Astrocyte (in vitro differentiated cells and primary cell): ENCODE measurements at regions not wholly inside any gene's neighbourhood (a gene's known extent, or its start where the extent isn't known, plus 50 kb on each side); places are given as distances from the start of the nearest gene placed in this dataset.

ENCODE experiments used
- DNase-seq: peaks from one replicate; pipeline ENCODE4 v3.0.0-alpha.2; 2010; ENCODE audit warnings: low read depth
- FAIRE-seq: peaks from 2 replicates; lab custom pipeline; 2011; peaks lifted over from hg19 to GRCh38; lab: Jason Lieb, UNC
- H2AFZ ChIP-seq: 2 replicates; pipeline ENCODE4 v1.6.0; 2012; ENCODE audit warnings: low read depth, low read length, inconsistent platforms
- H3K27ac ChIP-seq: 2 replicates; pipeline ENCODE4 v1.5.1; 2011; ENCODE audit warnings: low read depth, low read length, inconsistent platforms
- H3K27me3 ChIP-seq: 2 replicates; pipeline ENCODE4 v1.6.0; 2011; ENCODE audit warnings: low read length, inconsistent platforms; ENCODE audit not compliant: insufficient read depth
- H3K36me3 ChIP-seq: 2 replicates; pipeline ENCODE4 v1.5.1; 2011; ENCODE audit warnings: low read length, inconsistent platforms; ENCODE audit not compliant: insufficient read depth
- H3K4me1 ChIP-seq: 2 replicates; pipeline ENCODE4 v1.5.1; 2011; ENCODE audit warnings: low read length, inconsistent platforms; ENCODE audit not compliant: insufficient read depth
- H3K4me2 ChIP-seq: 2 replicates; pipeline ENCODE4 v1.6.0; 2012; ENCODE audit warnings: low read length, inconsistent platforms
- H3K4me3 ChIP-seq: 2 replicates; pipeline ENCODE4 v1.5.1; 2011; ENCODE audit warnings: low read depth, mild to moderate bottlenecking, low read length, inconsistent platforms; ENCODE audit not compliant: insufficient read depth
- H3K79me2 ChIP-seq: 2 replicates; pipeline ENCODE4 v1.6.0; 2012; ENCODE audit warnings: mild to moderate bottlenecking, low read length, inconsistent platforms; ENCODE audit not compliant: insufficient read depth
- H3K9ac ChIP-seq: 2 replicates; pipeline ENCODE4 v1.6.0; 2012; ENCODE audit warnings: mild to moderate bottlenecking, low read length, inconsistent platforms
- H3K9me3 ChIP-seq: 2 replicates; pipeline ENCODE4 v1.5.1; 2012; ENCODE audit warnings: low read depth, mild to moderate bottlenecking, low read length, inconsistent platforms; ENCODE audit not compliant: insufficient read depth
- H4K20me1 ChIP-seq: 2 replicates; pipeline ENCODE4 v1.6.0; 2012; ENCODE audit warnings: low read length, inconsistent platforms; ENCODE audit not compliant: insufficient read depth
- H3K27ac Mint-ChIP-seq: one replicate; pipeline ENCODE4 v1.8.0; 2021; ENCODE audit warnings: mild to moderate bottlenecking, mixed read lengths; ENCODE audit not compliant: unreplicated experiment
- H3K27me3 Mint-ChIP-seq: one replicate; pipeline ENCODE4 v1.8.0; 2021; ENCODE audit warnings: low read depth, mixed read lengths; ENCODE audit not compliant: unreplicated experiment
- H3K36me3 Mint-ChIP-seq: one replicate; pipeline ENCODE4 v1.8.0; 2021; ENCODE audit warnings: low read depth, mixed read lengths; ENCODE audit not compliant: unreplicated experiment
- H3K4me1 Mint-ChIP-seq: one replicate; pipeline ENCODE4 v1.8.0; 2021; ENCODE audit warnings: low read depth, mixed read lengths; ENCODE audit not compliant: unreplicated experiment
- H3K4me3 Mint-ChIP-seq: one replicate; pipeline ENCODE4 v1.8.0; 2021; ENCODE audit warnings: mild to moderate bottlenecking, moderate library complexity, mixed read lengths; ENCODE audit not compliant: unreplicated experiment
- H3K9me3 Mint-ChIP-seq: one replicate; pipeline ENCODE4 v1.8.0; 2021; ENCODE audit warnings: mild to moderate bottlenecking, mixed read lengths; ENCODE audit not compliant: unreplicated experiment
- EZH2 ChIP-seq: IDR thresholded peaks from 2 replicates; pipeline ENCODE4 v1.6.1; 2012; ENCODE audit warnings: mild to moderate bottlenecking, low read length, inconsistent platforms; ENCODE audit not compliant: insufficient read depth
- TF ChIP-seq, protein P1 (sequence below): IDR thresholded peaks from 2 replicates; pipeline ENCODE4 v1.5.1; 2011; ENCODE audit warnings: low read depth, mild to moderate bottlenecking, inconsistent platforms, low read length, moderate library complexity; ENCODE audit not compliant: insufficient read depth

DNA sequence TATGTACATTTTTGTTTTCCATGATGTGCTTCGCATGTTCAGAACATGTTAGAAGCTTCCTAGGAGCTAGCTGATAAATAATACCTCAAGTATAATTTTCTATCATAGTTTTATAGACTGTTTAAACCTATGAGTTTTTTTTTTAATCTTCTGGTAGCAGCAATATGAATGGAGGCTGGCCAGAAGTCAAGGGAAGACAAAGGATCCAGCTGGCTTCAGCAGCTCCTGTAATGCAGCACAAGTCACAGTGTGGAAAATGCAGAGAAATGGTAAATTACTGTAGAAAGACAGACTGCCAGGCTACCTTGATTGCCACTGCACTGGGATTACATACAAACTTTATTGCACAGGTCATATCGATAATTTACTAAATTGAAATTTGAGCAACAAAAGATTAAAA lies 537.9 kb downstream of the IQCM start:
- no peak for FAIRE-seq

GRCh38 chr4:149269835-149270234 lies 545.8 kb downstream of the IQCM start:
- Histone ChIP-seq H3K4me3 (no peak overlapping the region), H3K79me2 (no peaks in the 10 kb centered on the region), H3K27me3 (no peaks in the 10 kb centered on the region), H3K4me2 (no peak overlapping the region), H3K27ac (no peak overlapping the region), H3K9ac (no peak overlapping the region), H3K36me3 (no peaks in the 10 kb centered on the region), H4K20me1 (no peaks in the 10 kb centered on the region), H3K9me3 (no peaks in the 10 kb centered on the region), H3K4me1 (no peaks in the 10 kb centered on the region), H2AFZ (no peak overlapping the region)
- FAIRE-seq = no peak
- no peak for DNase-seq
- H3K27me3 Mint-ChIP-seq = no peaks in the 10 kb centered on the region
- no peak overlapping the region for H3K27ac Mint-ChIP-seq
- no peak overlapping the region for H3K4me3 Mint-ChIP-seq
- peaks cover 1% of the 10 kb centered on the region for H3K9me3 Mint-ChIP-seq
- no peaks in the 10 kb centered on the region for H3K4me1 Mint-ChIP-seq
- no peaks in the 10 kb centered on the region for H3K36me3 Mint-ChIP-seq
- TF ChIP-seq EZH2 = no peak
- TF ChIP-seq, protein P1, sequence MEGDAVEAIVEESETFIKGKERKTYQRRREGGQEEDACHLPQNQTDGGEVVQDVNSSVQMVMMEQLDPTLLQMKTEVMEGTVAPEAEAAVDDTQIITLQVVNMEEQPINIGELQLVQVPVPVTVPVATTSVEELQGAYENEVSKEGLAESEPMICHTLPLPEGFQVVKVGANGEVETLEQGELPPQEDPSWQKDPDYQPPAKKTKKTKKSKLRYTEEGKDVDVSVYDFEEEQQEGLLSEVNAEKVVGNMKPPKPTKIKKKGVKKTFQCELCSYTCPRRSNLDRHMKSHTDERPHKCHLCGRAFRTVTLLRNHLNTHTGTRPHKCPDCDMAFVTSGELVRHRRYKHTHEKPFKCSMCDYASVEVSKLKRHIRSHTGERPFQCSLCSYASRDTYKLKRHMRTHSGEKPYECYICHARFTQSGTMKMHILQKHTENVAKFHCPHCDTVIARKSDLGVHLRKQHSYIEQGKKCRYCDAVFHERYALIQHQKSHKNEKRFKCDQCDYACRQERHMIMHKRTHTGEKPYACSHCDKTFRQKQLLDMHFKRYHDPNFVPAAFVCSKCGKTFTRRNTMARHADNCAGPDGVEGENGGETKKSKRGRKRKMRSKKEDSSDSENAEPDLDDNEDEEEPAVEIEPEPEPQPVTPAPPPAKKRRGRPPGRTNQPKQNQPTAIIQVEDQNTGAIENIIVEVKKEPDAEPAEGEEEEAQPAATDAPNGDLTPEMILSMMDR = no peak

More for the DNA sequence above, 537.9 kb downstream of the IQCM start:
- Histone ChIP-seq H2AFZ (no peak overlapping the region), H3K36me3 (no peaks in the 10 kb centered on the region), H3K79me2 (no peaks in the 10 kb centered on the region), H3K27ac (no peak overlapping the region), H4K20me1 (no peaks in the 10 kb centered on the region), H3K9me3 (no peaks in the 10 kb centered on the region), H3K27me3 (no peaks in the 10 kb centered on the region), H3K4me1 (no peaks in the 10 kb centered on the region), H3K9ac (no peak overlapping the region), H3K4me3 (no peak overlapping the region), H3K4me2 (no peak overlapping the region)
- no peak for DNase-seq
- Mint-ChIP-seq H3K4me3 (no peak overlapping the region), H3K36me3 (no peaks in the 10 kb centered on the region), H3K4me1 (no peaks in the 10 kb centered on the region), H3K27me3 (no peaks in the 10 kb centered on the region), H3K9me3 (peaks cover 1% of the 10 kb centered on the region), H3K27ac (no peak overlapping the region)
- TF ChIP-seq EZH2 = no peak
- TF ChIP-seq, protein P1 = no peak

- Mint-ChIP-seq H3K27ac (no peak overlapping the region), H3K9me3 (no peaks in the 10 kb centered on the region), H3K27me3 (no peaks in the 10 kb centered on the region), H3K36me3 (no peaks in the 10 kb centered on the region), H3K4me1 (no peaks in the 10 kb centered on the region), H3K4me3 (no peak overlapping the region)
- Histone ChIP-seq H3K27ac (no peak overlapping the region), H3K9ac (no peak overlapping the region), H3K4me2 (no peak overlapping the region), H3K4me1 (no peaks in the 10 kb centered on the region), H3K79me2 (no peaks in the 10 kb centered on the region), H3K27me3 (no peaks in the 10 kb centered on the region), H3K9me3 (no peaks in the 10 kb centered on the region), H3K4me3 (no peak overlapping the region), H2AFZ (no peak overlapping the region), H4K20me1 (no peaks in the 10 kb centered on the region), H3K36me3 (no peaks in the 10 kb centered on the region)
- no peak for DNase-seq
- TF ChIP-seq, protein P1 = no peak
- TF ChIP-seq EZH2 = no peak
- no peak for FAIRE-seq
Observed at GRCh38 chr4:149266301-149266700, 549.3 kb downstream of the IQCM start.
